ENCODE measurements at regions not wholly inside any gene's neighbourhood (a gene's known extent, or its start where the extent isn't known, plus 50 kb on each side); places are given as distances from the start of the nearest gene placed in this dataset.
"Not testable (repeated sequence)": the region's sequence is repeated elsewhere in the genome, so short reads cannot be mapped to it uniquely, and the experiment has no call there.

GRCh38 chr2:91521944-91522343 lies 2830.5 kb downstream of the RPIA start:
- DNase-seq (ENCODE audit: low spot score), result not testable (repeated sequence)

DNA sequence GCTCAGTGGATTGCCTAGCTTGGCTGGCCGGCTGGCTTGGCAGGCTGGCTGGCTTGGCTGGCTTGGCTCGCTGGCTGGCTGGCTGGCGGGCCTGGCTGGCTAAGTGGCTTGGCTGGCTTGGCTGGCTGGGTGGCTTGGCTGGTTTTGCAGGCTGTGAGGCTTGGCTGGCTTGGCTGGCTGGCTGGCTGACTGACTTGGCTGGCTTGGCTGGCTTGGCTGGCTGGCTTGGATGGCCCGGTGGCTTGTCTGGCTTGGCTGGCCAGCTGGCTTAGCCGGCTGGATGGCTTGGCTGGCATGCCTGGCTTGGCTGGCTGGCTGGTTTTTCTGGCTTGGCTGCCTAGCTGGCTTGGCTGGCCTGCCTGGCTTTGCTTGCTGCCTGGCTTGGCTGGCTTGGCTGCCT lies 2831.4 kb downstream of the RPIA start:
- not testable (repeated sequence) for DNase-seq (ENCODE audit: low spot score)

DNA sequence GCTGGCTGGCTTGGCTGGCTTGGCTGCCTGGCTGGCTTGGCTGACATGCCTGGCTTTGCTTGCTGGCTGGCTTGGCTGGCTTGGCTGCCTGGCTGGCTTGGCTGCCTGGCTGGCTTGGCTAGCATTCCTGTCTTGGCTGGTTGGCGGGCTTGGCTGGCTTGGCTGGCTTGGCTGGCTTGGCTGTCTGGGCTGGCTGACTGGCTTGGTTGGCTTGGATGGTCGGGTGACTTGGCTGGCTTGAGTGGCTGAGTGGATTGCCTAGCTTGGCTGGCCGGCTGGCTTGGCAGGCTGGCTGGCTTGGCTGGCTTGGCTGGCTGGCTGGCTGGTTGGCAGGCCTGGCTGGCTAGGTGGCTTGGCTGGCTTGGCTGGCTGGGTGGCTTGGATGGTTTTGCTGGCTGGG lies 2832.3 kb downstream of the RPIA start:
- not testable (repeated sequence) for DNase-seq (ENCODE audit: low spot score)

DNA sequence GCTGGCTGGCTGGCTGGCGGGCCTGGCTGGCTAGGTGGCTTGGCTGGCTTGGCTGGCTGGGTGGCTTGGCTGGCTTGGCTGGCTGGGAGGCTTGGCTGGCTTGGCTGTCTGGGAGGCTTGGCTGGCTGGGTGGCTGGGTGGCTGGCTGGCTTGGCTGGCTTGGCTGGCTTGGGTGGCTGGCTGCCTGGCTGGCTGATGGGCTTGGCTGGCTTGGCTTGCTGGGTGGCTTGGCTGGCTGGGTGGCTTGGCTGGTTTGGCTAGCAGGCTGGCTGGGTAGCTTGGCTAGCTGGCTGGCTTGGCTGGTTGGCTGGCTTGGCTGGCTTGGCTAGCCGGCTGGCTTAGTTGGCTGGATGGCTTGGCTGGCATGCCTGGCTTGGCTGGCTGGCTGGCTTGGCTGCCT lies 2834.1 kb downstream of the RPIA start:
- DNase-seq (ENCODE audit: low spot score), result not testable (repeated sequence)

DNA sequence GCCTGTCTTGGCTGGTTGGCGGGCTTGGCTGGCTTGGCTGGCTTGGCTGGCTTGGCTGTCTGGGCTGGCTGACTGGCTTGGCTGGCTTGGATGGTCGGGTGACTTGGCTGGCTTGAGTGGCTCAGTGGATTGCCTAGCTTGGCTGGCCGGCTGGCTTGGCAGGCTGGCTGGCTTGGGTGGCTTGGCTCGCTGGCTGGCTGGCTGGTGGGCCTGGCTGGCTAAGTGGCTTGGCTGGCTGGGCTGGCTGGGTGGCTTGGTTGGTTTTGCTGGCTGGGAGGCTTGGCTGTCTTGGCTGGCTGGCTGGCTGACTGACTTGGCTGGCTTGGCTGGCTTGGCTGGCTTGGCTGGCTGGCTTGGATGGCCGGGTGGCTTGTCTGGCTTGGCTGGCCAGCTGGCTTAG lies 2834.6 kb downstream of the RPIA start:
- DNase-seq (ENCODE audit: low spot score), result not testable (repeated sequence)

DNA sequence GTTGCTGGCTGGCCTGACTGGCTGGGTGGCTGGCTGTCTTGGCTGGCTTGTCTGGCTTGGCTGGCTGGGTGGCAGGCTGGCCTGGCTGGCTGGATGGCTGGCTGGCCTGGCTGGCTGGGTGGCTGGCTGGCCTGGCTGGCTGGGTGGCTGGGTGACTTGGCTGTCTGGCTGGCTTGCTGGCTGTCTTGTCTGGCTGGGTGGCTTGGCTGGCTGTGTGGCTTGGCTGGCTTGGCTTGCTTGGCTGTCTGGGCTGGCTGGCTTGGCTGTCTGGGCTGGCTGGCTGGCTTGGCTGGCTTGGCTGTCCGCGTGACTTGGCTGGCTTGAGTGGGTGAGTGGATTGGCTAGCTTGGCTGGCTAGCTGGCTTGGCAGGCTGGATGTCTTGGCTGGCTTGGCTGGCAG lies 2835.6 kb downstream of the RPIA start:
- DNase-seq (ENCODE audit: low spot score), result not testable (repeated sequence)

GRCh38 chr2:91527491-91528031 lies 2836.1 kb downstream of the RPIA start:
- DNase-seq (ENCODE audit: low spot score), result peak; percentile 38

GRCh38 chr2:91528361-91528760 lies 2836.9 kb downstream of the RPIA start:
- DNase-seq (ENCODE audit: low spot score), result peak; percentile 30

- not testable (repeated sequence) for DNase-seq (ENCODE audit: low spot score)
Measured at GRCh38 chr2:91536109-91536508, 2844.6 kb downstream of the RPIA start.

DNA sequence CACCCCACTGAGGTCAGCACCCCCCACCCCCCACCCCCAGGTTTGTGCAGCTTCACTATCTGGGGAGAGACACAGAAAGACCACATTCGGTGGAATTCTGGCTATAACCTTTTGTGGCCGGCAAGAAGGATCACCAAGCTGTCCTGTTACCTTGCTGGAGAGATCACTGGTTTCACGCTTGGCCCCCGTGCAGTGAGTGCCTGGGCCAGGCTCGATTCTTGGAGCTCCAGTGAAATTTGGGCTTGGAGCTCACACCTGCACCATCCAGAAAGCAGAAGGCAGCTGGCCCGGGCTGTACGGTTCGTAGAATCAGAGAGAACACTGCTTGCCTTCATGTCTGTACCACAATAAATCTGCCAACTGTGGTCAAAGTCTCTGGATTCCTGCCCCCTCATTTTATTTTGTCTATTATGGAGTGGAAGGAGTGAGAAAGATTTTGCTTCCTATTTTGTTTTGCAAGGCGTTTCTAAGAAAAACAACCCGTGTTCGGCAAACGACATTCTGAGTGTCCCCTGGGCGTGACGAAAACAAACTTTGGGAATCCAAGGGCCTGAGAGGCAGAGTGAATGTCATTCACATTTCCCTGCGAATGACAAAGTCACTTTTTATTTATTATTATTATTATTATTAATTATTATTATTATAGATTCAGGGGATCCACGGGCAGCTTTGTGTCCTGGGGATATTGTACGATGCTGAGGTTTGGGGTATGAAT lies 2845.2 kb downstream of the RPIA start:
- DNase-seq (ENCODE audit: low spot score), result not testable (repeated sequence)

- peak; percentile 3 for DNase-seq (ENCODE audit: low spot score)
Measured at GRCh38 chr2:91549316-91549715, 2857.8 kb downstream of the RPIA start.

GRCh38 chr2:91558234-91558633 lies 2866.8 kb downstream of the RPIA start:
- not testable (repeated sequence) for DNase-seq (ENCODE audit: low spot score)

GRCh38 chr2:91559269-91559668 lies 2867.8 kb downstream of the RPIA start:
- not testable (repeated sequence) for DNase-seq (ENCODE audit: low spot score)

- not testable (repeated sequence) for DNase-seq (ENCODE audit: low spot score)
Measured at GRCh38 chr2:91559886-91560614, 2868.6 kb downstream of the RPIA start.

DNA sequence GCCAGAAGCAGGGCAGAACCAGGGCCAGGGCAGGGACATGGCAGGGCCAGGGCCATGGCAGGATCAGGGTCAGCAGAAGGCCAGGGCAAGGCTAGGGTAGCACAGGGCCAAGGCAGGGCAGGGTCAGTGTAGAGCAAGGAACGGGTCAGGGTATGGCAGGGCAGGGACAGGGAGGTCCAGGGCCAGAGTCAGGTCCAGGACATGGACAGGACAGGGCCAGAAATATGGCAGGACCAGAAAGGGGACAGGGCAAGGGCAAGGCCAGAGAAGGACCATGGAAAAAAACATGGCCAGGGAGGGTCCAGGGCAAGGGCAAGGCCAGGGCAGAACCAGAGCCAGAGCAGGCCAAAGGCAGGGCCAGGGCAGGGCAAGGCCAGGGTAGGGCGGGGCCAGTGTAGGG lies 2870.7 kb downstream of the RPIA start:
- not testable (repeated sequence) for DNase-seq (ENCODE audit: low spot score)

DNA sequence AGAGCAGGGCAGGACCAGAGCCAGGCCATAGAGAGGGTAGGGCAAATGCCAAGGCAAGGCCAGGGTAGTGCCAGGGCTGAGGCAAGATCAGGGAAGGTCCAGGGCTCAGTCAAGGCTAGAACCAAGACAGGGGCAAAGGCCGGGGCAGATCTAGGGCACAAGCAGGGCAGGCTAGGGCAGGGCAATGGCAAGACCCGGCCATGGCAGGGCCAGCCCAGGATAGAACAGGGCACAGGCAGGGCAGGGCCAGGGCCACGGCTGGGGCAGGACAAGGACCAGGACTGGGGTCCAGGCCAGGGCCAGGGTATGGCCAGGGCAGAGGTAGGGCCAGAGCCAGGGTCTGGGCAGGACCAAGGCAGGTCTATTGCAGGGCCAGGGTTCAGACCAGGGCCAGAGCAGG lies 2873.2 kb downstream of the RPIA start:
- not testable (repeated sequence) for DNase-seq (ENCODE audit: low spot score)

GRCh38 chr2:91565689-91566430 lies 2874.4 kb downstream of the RPIA start:
- not testable (repeated sequence) for DNase-seq (ENCODE audit: low spot score)

- DNase-seq (ENCODE audit: low spot score), result not testable (repeated sequence)
Measured at GRCh38 chr2:91566611-91567010, 2875.1 kb downstream of the RPIA start.

- peak; percentile 12 for DNase-seq (ENCODE audit: low spot score)
Measured at GRCh38 chr2:91567546-91568335, 2876.3 kb downstream of the RPIA start.

DNA sequence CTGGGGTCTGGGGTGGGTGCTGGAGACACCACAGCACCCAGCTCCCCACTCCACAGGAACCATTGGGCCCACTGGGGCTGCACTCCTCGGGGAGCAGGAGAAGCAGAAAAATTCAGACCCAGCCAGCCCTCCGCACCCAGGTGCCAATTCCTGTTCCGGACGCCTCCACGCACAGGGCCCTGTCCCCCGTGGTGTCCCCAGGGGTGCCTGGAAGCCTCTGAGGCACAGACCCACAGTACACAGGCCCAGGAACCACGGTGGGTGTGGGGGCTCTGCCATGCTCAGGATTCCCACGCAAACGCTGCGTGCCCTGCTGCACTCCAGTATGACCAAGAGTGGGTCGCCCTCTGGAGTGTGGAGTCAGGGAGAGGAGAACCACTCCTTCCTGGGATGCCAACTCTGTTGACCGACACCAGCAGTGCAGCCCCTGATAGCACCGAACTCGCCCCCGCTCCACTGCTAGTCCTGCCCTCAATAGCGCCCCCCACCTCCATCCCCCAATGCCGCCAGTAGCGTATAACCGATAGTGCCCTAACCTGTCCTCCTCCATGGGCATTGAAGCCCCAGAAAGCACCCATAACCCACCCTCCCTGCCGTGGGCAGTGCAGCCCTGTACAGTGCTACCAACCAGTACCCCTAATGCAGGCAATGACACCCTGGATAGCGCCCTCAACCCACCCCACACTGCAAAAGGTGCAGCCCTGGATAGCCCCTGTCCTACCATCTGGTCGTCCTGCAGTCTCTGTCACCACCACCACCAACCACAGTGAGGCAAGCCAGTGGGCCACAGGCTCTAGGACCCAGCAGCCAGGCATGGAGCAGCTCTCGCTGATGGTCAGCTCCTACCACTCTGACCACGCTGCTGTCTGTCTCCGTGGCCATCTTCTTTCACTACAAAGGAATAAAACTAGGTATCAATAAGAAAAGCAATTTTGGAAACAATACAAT lies 2877.2 kb downstream of the RPIA start:
- not testable (repeated sequence) for DNase-seq (ENCODE audit: low spot score)
